ES-I3 (cell line): ENCODE measurements at regions not wholly inside any gene's neighbourhood (a gene's known extent, or its start where the extent isn't known, plus 50 kb on each side); places are given as distances from the start of the nearest gene placed in this dataset.

Experiments used
- H3K36me3 ChIP-seq: 2 replicates; pipeline ENCODE4 v1.6.1; 2013; ENCODE audit warnings: mild to moderate bottlenecking, low read length, control low read depth, moderate library complexity; ENCODE audit not compliant: insufficient read depth
- H3K4me1 ChIP-seq: 2 replicates; pipeline ENCODE4 v1.6.1; 2013; ENCODE audit warnings: mild to moderate bottlenecking, control low read depth, low read length; ENCODE audit not compliant: insufficient read depth
- H3K9ac ChIP-seq: 2 replicates; pipeline ENCODE4 v1.6.1; 2013; ENCODE audit warnings: low read depth, mild to moderate bottlenecking, low read length, moderate library complexity
- H3K9me3 ChIP-seq: 2 replicates; pipeline ENCODE4 v1.6.1; 2013; ENCODE audit warnings: mild to moderate bottlenecking, low read length, moderate library complexity; ENCODE audit not compliant: control insufficient read depth, insufficient read depth

- Histone ChIP-seq H3K9ac (no peak overlapping the region), H3K9me3 (no peaks in the 10 kb centered on the region), H3K4me1 (no peaks in the 10 kb centered on the region), H3K36me3 (no peaks in the 10 kb centered on the region)
These were observed 727.2 kb upstream of the MARCKS start for GRCh38 chr6:113129991-113130390.

- H3K4me1 ChIP-seq: no peaks in the 10 kb centered on the region
- no peak overlapping the region for H3K9ac ChIP-seq
- H3K36me3 ChIP-seq: no peaks in the 10 kb centered on the region; the same call in 1 of the 2 replicates
- H3K9me3 ChIP-seq: no peaks in the 10 kb centered on the region
These were observed 719.7 kb upstream of the MARCKS start for GRCh38 chr6:113137426-113137825.

- Histone ChIP-seq H3K4me1 (no peaks in the 10 kb centered on the region), H3K9ac (no peak overlapping the region), H3K36me3 (no peaks in the 10 kb centered on the region; the same call in 1 of the 2 replicates), H3K9me3 (no peaks in the 10 kb centered on the region)
These were observed 716.4 kb upstream of the MARCKS start for GRCh38 chr6:113140721-113141120.

GRCh38 chr6:113141901-113142300 is 715.2 kb upstream of the MARCKS start:
- Histone ChIP-seq H3K9me3 (no peaks in the 10 kb centered on the region), H3K36me3 (no peaks in the 10 kb centered on the region; the same call in 1 of the 2 replicates), H3K9ac (no peak overlapping the region), H3K4me1 (no peaks in the 10 kb centered on the region)

GRCh38 chr6:113142671-113143174 is 714.4 kb upstream of the MARCKS start:
- H3K4me1 ChIP-seq: no peaks in the 10 kb centered on the region
- no peak overlapping the region for H3K9ac ChIP-seq
- H3K36me3 ChIP-seq: no peaks in the 10 kb centered on the region; the same call in 1 of the 2 replicates
- H3K9me3 ChIP-seq: no peaks in the 10 kb centered on the region

DNA sequence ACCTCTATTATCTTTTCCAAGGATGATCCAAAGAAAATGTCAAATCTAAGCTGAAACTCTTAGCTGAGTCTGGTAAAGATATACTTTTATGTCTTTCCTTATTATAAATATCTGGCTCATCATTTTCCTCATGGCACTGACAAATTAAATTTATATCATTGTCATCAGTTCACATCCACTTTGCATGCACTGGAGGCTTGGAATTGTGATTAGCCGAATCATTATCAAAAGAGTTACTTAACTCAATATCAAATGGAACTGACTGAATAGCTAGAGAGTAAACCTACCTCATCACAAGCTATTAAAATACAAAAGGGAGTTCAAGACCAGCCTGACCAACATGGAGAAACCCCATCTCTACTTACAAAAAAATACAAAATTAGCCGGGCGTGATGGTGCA is 713.9 kb upstream of the MARCKS start:
- H3K9me3 ChIP-seq: no peaks in the 10 kb centered on the region
- H3K9ac ChIP-seq: no peak overlapping the region
- H3K36me3 ChIP-seq: no peaks in the 10 kb centered on the region; the same call in 1 of the 2 replicates
- no peaks in the 10 kb centered on the region for H3K4me1 ChIP-seq

GRCh38 chr6:113144117-113144516 is 713.0 kb upstream of the MARCKS start:
- no peak overlapping the region for H3K9ac ChIP-seq
- no peaks in the 10 kb centered on the region; the same call in 1 of the 2 replicates for H3K36me3 ChIP-seq
- H3K4me1 ChIP-seq: no peaks in the 10 kb centered on the region
- no peaks in the 10 kb centered on the region for H3K9me3 ChIP-seq

GRCh38 chr6:113146878-113147277 is 710.3 kb upstream of the MARCKS start:
- peaks cover 3% of the 10 kb centered on the region; the same call in 1 of the 2 replicates for H3K9me3 ChIP-seq
- no peaks in the 10 kb centered on the region for H3K4me1 ChIP-seq
- H3K9ac ChIP-seq: no peak overlapping the region
- H3K36me3 ChIP-seq: no peaks in the 10 kb centered on the region

GRCh38 chr6:113147544-113147943 is 709.6 kb upstream of the MARCKS start:
- Histone ChIP-seq H3K9ac (no peak overlapping the region), H3K4me1 (no peaks in the 10 kb centered on the region)

GRCh38 chr6:113148566-113148965 is 708.6 kb upstream of the MARCKS start:
- Histone ChIP-seq H3K36me3 (no peaks in the 10 kb centered on the region), H3K4me1 (no peaks in the 10 kb centered on the region), H3K9me3 (peaks cover 3% of the 10 kb centered on the region; the same call in 1 of the 2 replicates), H3K9ac (no peak overlapping the region)

More at GRCh38 chr6:113147544-113147943, 709.6 kb upstream of the MARCKS start:
- Histone ChIP-seq H3K9me3 (peaks cover 3% of the 10 kb centered on the region; the same call in 1 of the 2 replicates), H3K36me3 (no peaks in the 10 kb centered on the region)

DNA sequence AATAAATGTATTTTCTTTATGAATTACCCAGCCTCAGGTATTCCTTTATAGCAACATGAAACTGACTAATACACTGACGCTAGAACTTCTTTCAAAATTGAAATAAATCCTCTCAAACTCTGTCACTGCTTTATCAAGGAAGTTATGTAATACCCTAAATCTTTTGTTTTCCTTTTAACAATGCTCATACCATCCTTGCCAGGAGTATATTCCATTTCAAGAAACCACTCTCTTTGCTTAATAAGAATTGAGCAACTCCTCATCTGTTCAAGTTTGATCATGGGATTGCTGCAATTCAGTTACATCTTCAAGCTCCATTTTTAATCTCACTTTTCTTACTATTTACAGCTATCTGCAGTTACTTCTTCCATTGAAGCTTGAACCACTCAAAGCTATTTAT is 707.6 kb upstream of the MARCKS start:
- H3K36me3 ChIP-seq: no peaks in the 10 kb centered on the region
- H3K4me1 ChIP-seq: no peaks in the 10 kb centered on the region
- H3K9ac ChIP-seq: no peak overlapping the region
- H3K9me3 ChIP-seq: peaks cover 3% of the 10 kb centered on the region; the same call in 1 of the 2 replicates

GRCh38 chr6:113160306-113161017 is 696.7 kb upstream of the MARCKS start:
- H3K9ac ChIP-seq: no peak overlapping the region
- no peaks in the 10 kb centered on the region for H3K36me3 ChIP-seq
- H3K9me3 ChIP-seq: no peaks in the 10 kb centered on the region
- H3K4me1 ChIP-seq: no peaks in the 10 kb centered on the region

DNA sequence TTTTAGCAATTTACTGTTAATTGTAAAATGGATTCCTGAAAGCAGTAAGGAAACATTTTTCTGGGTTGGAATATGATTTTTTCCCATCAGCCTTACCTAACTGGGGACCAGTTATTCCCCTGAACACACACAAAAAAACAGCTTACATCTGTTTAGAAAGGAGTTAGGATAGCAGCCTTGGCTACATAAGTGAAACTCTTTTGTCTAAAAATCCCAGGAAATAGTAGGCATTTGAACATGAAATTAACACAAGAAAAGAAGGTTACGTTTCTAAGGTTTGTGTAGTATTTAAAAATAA is 696.2 kb upstream of the MARCKS start:
- no peak overlapping the region for H3K9ac ChIP-seq
- H3K36me3 ChIP-seq: no peaks in the 10 kb centered on the region
- H3K4me1 ChIP-seq: no peaks in the 10 kb centered on the region
- no peaks in the 10 kb centered on the region for H3K9me3 ChIP-seq

DNA sequence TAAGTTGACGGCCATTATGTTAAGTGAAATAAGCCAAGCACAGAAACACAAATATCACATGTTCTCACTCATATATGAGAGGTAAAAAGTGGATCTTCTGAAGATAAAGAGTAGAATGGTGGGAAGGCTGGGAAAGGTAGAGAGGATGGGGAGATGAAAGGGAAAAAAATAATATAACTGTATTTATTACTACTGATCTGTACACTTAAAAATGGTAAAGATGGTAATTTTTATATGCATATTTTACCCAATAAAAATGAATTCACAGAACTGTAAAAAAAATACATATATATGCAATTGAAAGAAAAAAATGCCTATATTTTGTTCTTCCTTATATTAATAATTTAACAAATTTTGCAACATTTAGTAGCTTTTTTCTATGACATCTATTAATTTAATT is 694.4 kb upstream of the MARCKS start:
- no peak overlapping the region for H3K9ac ChIP-seq
- H3K9me3 ChIP-seq: no peaks in the 10 kb centered on the region
- H3K36me3 ChIP-seq: no peaks in the 10 kb centered on the region
- no peaks in the 10 kb centered on the region for H3K4me1 ChIP-seq

DNA sequence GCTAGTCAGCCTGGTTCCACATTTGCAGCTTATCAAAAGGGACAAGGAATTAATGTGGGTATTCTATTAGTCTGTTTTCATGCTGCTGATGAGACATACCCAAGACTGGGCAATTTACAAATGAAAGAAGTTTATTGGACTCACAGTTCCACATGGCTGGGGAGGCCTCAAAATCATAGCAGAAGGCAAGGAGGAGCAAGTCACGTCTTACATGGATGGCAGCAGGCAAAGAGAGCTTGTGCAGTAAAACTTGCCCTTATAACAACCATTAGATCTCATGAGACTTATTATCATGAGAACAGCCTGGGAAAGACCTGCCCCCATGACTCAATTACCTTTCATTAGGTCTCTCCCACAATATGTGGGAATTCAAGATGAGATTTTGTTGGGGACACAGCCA is 689.1 kb upstream of the MARCKS start:
- Histone ChIP-seq H3K4me1 (no peaks in the 10 kb centered on the region), H3K9ac (no peak overlapping the region), H3K9me3 (no peaks in the 10 kb centered on the region), H3K36me3 (no peaks in the 10 kb centered on the region; the same call in 1 of the 2 replicates)
